ENCODE measurements at regions not wholly inside any gene's neighbourhood (a gene's known extent, or its start where the extent isn't known, plus 50 kb on each side); places are given as distances from the start of the nearest gene placed in this dataset.

GRCh38 chrX:13266641-13267345 lies 53.1 kb downstream of the ATXN3L start:
- DNase-seq, result no peak

- no peak for DNase-seq
These were observed 54.2 kb downstream of the ATXN3L start for GRCh38 chrX:13265549-13266132.

- no peak for DNase-seq
These were observed 54.7 kb downstream of the ATXN3L start for GRCh38 chrX:13265111-13265510.

GRCh38 chrX:13263560-13264251 lies 56.1 kb downstream of the ATXN3L start:
- no peak for DNase-seq

GRCh38 chrX:13261348-13261747 lies 58.5 kb downstream of the ATXN3L start:
- no peak for DNase-seq

- no peak for DNase-seq
These were observed 59.3 kb downstream of the ATXN3L start for GRCh38 chrX:13260598-13260997.

GRCh38 chrX:13258725-13259124 lies 61.1 kb downstream of the ATXN3L start:
- no peak for DNase-seq

GRCh38 chrX:13258052-13258444 lies 61.8 kb downstream of the ATXN3L start:
- no peak for DNase-seq

- no peak for DNase-seq
These were observed 62.4 kb downstream of the ATXN3L start for GRCh38 chrX:13257223-13258051.

- no peak for DNase-seq
These were observed 63.2 kb downstream of the ATXN3L start for GRCh38 chrX:13256603-13257002.

GRCh38 chrX:13254870-13255269 lies 65.0 kb downstream of the ATXN3L start:
- DNase-seq, result no peak

- no peak for DNase-seq
These were observed 65.6 kb downstream of the ATXN3L start for GRCh38 chrX:13254076-13254785.

- DNase-seq, result no peak
These were observed 66.6 kb downstream of the ATXN3L start for GRCh38 chrX:13253223-13253622.

GRCh38 chrX:13252726-13253125 lies 67.1 kb downstream of the ATXN3L start:
- no peak for DNase-seq

- no peak for DNase-seq
These were observed 68.8 kb downstream of the ATXN3L start for GRCh38 chrX:13250826-13251580.

- no peak for DNase-seq
These were observed 70.9 kb downstream of the ATXN3L start for GRCh38 chrX:13248867-13249486.

GRCh38 chrX:13239272-13239671 lies 80.6 kb downstream of the ATXN3L start:
- no peak for DNase-seq

- no peak for DNase-seq
These were observed 83.9 kb downstream of the ATXN3L start for GRCh38 chrX:13235930-13236329.

- no peak for DNase-seq
These were observed 87.4 kb downstream of the ATXN3L start for GRCh38 chrX:13232484-13232883.

GRCh38 chrX:13226214-13226613 lies 93.6 kb downstream of the ATXN3L start:
- DNase-seq, result no peak

GRCh38 chrX:13223868-13224567 lies 95.8 kb downstream of the ATXN3L start:
- no peak for DNase-seq

Measured in activated CD4-positive, alpha-beta T cell treated with anti-CD3 and anti-CD28 coated beads for 1 hour (primary cell).